Kidney epithelial cell (primary cell): ENCODE measurements at regions not wholly inside any gene's neighbourhood (a gene's known extent, or its start where the extent isn't known, plus 50 kb on each side); places are given as distances from the start of the nearest gene placed in this dataset.

Experiments
- DNase-seq: peaks from one replicate; pipeline ENCODE4 v3.0.0-alpha.2; 2010; ENCODE audit warnings: low read depth
- H3K27me3 ChIP-seq: 2 replicates; pipeline ENCODE4 v1.6.0; 2011; ENCODE audit warnings: low read length; ENCODE audit not compliant: control insufficient read depth, insufficient read depth
- H3K36me3 ChIP-seq: 2 replicates; pipeline ENCODE4 v1.5.1; 2011; ENCODE audit warnings: low read length; ENCODE audit not compliant: control insufficient read depth, insufficient read depth
- H3K4me3 ChIP-seq: 2 replicates; pipeline ENCODE4 v1.5.1; 2011; ENCODE audit warnings: low read depth, mild to moderate bottlenecking, control low read depth, low read length
- CTCF ChIP-seq: IDR thresholded peaks from 2 replicates; pipeline ENCODE4 v1.5.1; 2011; ENCODE audit warnings: mild to moderate bottlenecking, moderate library complexity, low read length, control low read depth, inconsistent platforms; ENCODE audit not compliant: insufficient read depth, poor library complexity, severe bottlenecking

- no peaks in the 10 kb centered on the region for H3K36me3 ChIP-seq
- H3K27me3 ChIP-seq: no peaks in the 10 kb centered on the region
- TF ChIP-seq CTCF: no peak
- no peak for DNase-seq
- H3K4me3 ChIP-seq: no peak overlapping the region
These were observed 157.1 kb downstream of the COL6A3 start for GRCh38 chr2:237256887-237257286.

DNA sequence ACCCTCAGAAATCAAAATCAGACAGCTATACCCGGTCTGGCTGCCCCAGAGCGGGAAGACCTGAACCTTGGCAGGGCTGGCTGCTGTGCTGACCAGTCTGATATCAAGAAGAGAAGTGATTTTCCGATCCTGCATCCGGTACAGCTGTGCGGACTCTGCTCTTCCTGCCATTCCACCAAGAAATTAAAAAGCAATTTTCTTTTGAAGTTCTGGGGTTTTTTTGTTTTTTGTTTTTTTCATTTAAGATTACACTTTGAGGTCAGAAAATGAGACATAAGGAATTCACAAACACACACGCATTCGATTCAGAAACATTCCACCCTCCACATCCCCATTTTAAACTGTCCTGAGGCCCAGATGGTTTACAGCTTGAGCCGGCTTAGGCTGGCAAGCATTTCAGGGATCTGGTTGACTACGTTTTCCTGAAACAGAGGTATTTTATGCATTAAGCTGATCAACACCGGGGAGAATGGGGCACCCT lies 156.5 kb downstream of the COL6A3 start:
- DNase-seq: no peak
- no peaks in the 10 kb centered on the region for H3K36me3 ChIP-seq
- TF ChIP-seq CTCF: no peak
- H3K27me3 ChIP-seq: no peaks in the 10 kb centered on the region
- no peak overlapping the region for H3K4me3 ChIP-seq

DNA sequence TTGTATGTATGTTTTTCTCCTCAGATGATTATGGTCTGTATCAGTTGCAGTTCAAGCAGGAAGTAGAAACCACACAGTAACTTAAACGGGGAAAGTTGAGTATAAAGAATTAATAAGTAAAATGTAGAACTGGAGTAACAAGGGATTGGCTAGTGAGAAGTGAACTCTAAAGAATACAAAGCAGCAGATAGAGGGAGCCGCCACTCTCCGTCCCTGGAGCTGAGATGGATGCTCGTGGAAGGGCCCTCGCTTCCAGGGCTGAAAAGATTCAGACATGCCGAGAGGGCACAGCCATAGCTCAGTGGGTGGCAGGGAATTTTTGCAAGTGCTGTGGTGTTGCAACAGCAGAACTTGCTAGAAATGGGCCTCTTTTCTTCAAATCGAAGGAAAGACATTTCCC lies 155.8 kb downstream of the COL6A3 start:
- Histone ChIP-seq H3K36me3 (no peaks in the 10 kb centered on the region), H3K4me3 (no peak overlapping the region), H3K27me3 (no peaks in the 10 kb centered on the region)
- no peak for DNase-seq
- no peak for TF ChIP-seq CTCF

DNA sequence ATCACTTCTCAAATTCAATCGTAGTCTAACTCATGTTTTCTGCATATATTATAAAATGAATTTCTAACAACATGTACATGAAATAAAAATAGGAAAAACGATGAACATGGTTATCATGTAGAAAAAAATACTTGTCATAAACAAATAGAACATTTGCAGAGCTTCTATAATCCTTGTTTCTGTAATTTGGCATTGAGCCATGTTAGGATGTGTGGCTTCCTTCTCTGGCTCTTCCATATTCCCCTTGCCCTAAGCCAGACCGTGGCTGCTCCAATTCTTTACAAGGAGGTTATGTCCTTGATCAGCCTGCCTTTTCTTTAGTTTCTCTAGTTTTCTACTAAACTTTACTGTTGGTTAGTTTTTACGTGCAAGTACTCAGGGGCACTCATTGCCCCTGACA lies 155.3 kb downstream of the COL6A3 start:
- H3K4me3 ChIP-seq: no peak overlapping the region
- no peaks in the 10 kb centered on the region for H3K27me3 ChIP-seq
- no peak for DNase-seq
- TF ChIP-seq CTCF: no peak
- no peaks in the 10 kb centered on the region for H3K36me3 ChIP-seq

- H3K27me3 ChIP-seq: no peaks in the 10 kb centered on the region
- DNase-seq: no peak
- no peaks in the 10 kb centered on the region for H3K36me3 ChIP-seq
- H3K4me3 ChIP-seq: no peak overlapping the region
- TF ChIP-seq CTCF: no peak
These were observed 154.8 kb downstream of the COL6A3 start for GRCh38 chr2:237259201-237259600.

DNA sequence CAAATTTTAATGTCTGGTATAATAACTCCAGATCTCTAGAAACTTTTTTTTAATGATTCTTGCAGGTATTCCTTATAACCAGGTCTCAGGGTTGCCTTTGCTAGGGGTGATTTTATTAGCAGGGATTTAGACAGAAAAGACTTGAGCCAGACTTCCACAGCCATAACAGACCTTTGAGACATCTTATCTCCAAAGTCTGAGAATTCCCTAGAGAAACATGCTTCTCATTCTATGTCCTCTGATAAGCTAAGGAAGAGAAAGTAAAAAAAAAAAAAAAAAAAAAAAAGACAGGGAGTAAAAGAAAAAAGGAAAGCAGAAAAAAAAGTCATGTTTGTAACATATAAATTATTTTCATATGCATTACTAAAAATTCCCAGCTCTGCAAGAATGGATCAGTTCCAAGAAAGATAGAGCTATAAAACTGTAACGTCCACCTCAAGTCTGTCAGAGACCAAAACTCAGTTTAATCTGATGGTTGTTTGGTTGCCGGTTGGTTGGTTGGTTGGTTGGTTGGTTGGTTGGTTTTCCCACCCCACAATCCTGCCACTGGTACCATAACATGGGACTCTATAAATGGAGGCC lies 153.8 kb downstream of the COL6A3 start:
- no peak for TF ChIP-seq CTCF
- no peak overlapping the region for H3K4me3 ChIP-seq
- no peak for DNase-seq
- no peaks in the 10 kb centered on the region for H3K36me3 ChIP-seq
- H3K27me3 ChIP-seq: no peaks in the 10 kb centered on the region
